ENCODE measurements at regions not wholly inside any gene's neighbourhood (a gene's known extent, or its start where the extent isn't known, plus 50 kb on each side); places are given as distances from the start of the nearest gene placed in this dataset.

- Histone ChIP-seq H4K20me1 (replicated peaks; ENCODE audit: control insufficient read depth, insufficient read depth, low read length) (no peaks in the 10 kb centered on the region), H3K9me1 (ENCODE audit: control insufficient read depth, insufficient read depth, low read length) (no peaks in the 10 kb centered on the region), H3K4me3 (no peak overlapping the region), H3K27ac (ENCODE audit: extremely low read depth, low read depth, low read length) (no peak overlapping the region), H3K79me2 (ENCODE audit: control insufficient read depth, insufficient read depth, low read length) (no peaks in the 10 kb centered on the region), H3K4me1 (replicated peaks in 1 of 2; ENCODE audit: control insufficient read depth in 2 of 2, insufficient read depth in 2 of 2, low read length in 2 of 2) (no peaks in the 10 kb centered on the region), H2AFZ (ENCODE audit: low read depth, low read length) (no peak overlapping the region), H3K9ac (ENCODE audit: insufficient read depth in 1 of 2, low read depth in 2 of 2, low read length in 2 of 2) (no peak overlapping the region), H3K36me3 (ENCODE audit: control insufficient read depth, insufficient read depth, low read length) (no peaks in the 10 kb centered on the region), H3K4me2 (ENCODE audit: insufficient read depth, low read length) (no peak overlapping the region), H3K9me3 (replicated peaks; ENCODE audit: control insufficient read depth, insufficient read depth, low read depth, low read length) (no peaks in the 10 kb centered on the region), H3K27me3 (ENCODE audit: control insufficient read depth in 2 of 2, insufficient read depth in 2 of 2, low read length in 2 of 2) (no peaks in the 10 kb centered on the region)
- intact Hi-C loops (cut with micrococcal nuclease): no loop called here
- BruUV-seq (replicated peaks): no TSS peak
- ATAC-seq: no peak
- ChIA-PET POLR2A (interaction anchor here (0.5 to 0.7 kb wide), 2 partner anchors 18 to 318 kb away, joined by 3 read pairs; no protein-coding TSS in a partner anchor), CTCF (ENCODE audit: low intra/inter-chr PET ratio) (interaction anchor here (0.6 kb wide), 1 partner anchor 1108 kb away, joined by 4 read pairs; no protein-coding TSS in a partner anchor)
- in situ Hi-C loops (cut with MboI): no loop called here
- FAIRE-seq: no peak
- 29% methylated on average over 4 of the region's 4 CpGs for WGBS (ENCODE audit: insufficient coverage, low coverage, missing lambda C conversion rate)
- TF ChIP-seq ZNF316 (IDR thresholded peaks at IDR 0.05) (peak; percentile 70), C11orf30 (IDR thresholded peaks at IDR 0.05; ENCODE audit: low read depth) (0 out of 2 replicates have a peak, but pooled peaks have one; percentile 4), MAFG (tag; conservative IDR thresholded peaks at IDR 0.05) (0 out of 2 replicates have a peak, but pooled peaks have one; percentile 16), CBX5 (IDR thresholded peaks at IDR 0.05; ENCODE audit: borderline replicate concordance, low read depth) (no peak), RBM14 (IDR thresholded peaks at IDR 0.05; ENCODE audit: borderline replicate concordance, insufficient read depth, low read depth, low read length) (no peak), ARID2 (IDR thresholded peaks at IDR 0.05) (no peak), ZBTB40 (IDR thresholded peaks at IDR 0.05) (no peak), ZBTB40 (CRISPR knock-in tag; IDR thresholded peaks at IDR 0.05) (no peak), MED1 (CRISPR knock-in tag; IDR thresholded peaks at IDR 0.05; ENCODE audit: borderline replicate concordance) (no peak)
- no peak for DNase-seq (ENCODE audit: extremely low read depth in 1 of 4, low spot score in 3 of 4)
These were observed 156.9 kb upstream of the KCNJ16 start for GRCh38 chr17:69918164-69918563.

All from K562 (cell line).